ENCODE measurements at regions not wholly inside any gene's neighbourhood (a gene's known extent, or its start where the extent isn't known, plus 50 kb on each side); places are given as distances from the start of the nearest gene placed in this dataset.
A peak's percentile ranks its signal among the peaks of the same experiment; 100 is the strongest.
"Not testable (repeated sequence)": the region's sequence is repeated elsewhere in the genome, so short reads cannot be mapped to it uniquely, and the experiment has no call there.

DNA sequence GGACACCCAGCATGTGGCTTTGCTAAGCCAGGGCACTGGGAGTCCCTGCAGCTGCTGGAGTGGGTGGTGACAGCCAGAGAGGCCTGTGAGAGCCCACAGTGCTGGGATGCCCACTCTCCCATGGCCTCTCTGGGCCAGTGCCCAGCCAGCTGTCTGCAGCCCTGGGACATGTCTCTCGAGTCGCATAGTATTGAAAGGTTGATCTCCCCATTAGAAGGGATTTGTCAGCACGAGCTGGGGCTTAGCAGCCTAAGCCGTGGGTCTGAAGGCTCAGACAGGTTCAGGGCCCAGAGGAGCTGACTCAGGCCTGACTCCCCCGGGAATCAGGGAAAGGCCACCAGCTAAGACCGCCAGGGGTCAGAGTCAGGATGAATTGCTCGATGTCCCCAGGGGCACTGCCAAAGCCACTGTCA is 53.5 kb downstream of the FOXD2 start:
- DNase-seq (ENCODE audit: low read depth): no peak

DNA sequence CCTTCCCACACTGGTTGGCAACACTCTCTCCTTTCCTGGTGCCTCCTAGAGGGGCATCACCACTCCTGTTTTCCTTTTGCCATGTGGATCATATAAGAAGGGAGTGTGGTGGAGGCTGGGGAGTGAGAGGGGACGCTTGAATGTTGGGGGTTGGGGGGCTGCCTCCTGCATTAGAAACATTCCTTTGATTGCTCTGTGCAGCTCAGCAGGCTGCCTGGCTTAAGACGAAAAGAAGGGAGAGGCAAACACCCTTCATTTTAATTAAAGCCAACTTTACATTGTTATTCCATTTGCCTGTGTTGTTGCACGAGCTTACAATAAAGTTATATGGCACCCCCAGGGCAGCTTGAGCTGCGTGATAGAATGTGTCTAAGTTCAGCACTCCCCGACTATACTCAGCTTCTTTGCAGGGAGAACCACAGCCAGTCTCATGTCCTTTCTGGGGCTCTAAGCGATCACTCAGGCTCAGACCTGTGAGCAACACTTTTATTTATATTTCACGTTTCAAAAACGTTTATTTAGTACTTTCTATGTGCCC is 57.4 kb downstream of the FOXD2 start:
- DNase-seq (ENCODE audit: low read depth): no peak

DNA sequence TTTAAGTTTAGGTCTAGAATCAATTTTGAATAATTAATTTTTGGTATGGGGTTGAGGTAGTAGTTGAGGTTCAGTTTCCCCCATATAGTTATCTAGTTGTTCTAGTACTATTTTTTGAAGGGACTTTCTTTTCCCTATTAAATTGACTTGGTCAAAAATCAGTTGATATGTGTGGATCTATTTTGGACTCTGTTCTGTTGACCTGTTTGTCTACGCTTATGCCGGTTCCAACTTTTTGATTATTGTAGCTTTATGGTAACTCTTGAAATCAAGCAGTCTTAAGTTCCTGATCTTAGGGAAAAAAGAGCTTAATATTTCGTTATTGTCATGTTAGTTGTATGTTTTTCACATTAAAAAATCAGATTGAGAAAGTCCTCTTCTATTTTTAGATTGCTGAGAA is 60.7 kb downstream of the FOXD2 start:
- DNase-seq (ENCODE audit: low read depth): no peak

DNA sequence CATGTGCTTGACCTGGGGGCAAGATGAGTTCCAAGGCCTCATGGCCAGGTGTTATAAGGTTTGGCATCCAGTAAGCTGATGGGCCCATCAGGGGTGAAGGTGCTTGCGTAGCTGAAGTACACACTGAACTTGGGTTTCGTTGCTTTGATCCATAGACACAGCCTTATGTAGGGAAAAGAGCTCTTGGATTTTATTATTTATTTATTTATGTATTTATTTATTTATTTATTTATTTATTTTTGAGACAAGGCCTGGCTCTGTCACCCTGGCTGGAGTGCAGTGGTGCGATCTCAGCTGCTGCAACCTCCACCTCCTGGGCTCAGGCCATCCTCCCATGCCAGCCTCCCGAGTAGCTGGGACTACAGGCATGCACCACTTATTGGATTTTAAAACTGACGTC is 63.2 kb downstream of the FOXD2 start:
- no peak for DNase-seq (ENCODE audit: low read depth)

DNA sequence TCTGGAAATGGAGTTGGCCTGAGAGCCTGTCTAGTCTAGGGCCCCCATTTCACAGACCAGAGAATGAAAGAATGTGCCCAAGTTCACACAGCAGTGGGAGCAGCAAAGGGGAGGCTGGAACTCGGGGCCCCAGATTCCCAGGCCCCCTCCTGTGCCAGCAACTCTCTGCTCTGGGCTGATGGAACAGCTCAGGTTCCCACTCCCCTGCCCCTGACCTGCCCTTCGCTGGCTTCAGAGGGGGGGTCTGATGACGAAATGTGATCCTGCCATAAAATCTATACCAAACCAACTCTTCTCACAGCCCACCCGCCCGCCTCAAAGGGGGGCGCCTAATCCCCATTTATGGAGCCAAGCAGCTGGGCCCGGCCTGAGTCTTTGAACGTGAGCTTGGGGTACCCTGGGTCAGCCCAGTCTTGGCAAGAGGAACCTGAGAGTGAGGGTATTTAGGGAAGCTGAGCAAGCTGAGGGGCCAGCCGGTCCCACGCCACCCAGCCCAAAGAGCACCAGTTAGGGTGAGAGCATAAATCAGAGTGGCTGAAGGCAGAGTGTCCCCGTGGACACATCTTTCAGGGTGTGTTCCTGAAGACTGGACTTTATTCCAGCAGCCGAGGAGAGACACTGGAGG is 65.0 kb downstream of the FOXD2 start:
- no peak for DNase-seq (ENCODE audit: low read depth)

DNA sequence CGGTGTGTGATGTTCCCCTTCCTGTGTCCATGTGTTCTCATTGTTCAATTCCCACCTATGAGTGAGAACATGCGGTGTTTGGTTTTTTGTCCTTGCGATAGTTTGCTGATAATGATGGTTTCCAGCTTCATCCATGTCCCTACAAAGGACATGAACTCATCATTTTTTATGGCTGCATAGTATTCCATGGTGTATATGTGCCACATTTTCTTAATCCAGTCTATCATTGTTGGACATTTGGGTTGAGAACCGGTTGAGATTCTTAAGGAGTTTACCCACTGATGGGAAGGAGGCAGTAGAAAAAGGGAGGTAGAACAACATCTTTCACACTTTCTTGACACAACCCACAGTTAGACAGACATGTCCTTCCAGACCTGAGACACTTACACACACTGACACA is 67.0 kb downstream of the FOXD2 start:
- DNase-seq (ENCODE audit: low read depth): not testable (repeated sequence)

DNA sequence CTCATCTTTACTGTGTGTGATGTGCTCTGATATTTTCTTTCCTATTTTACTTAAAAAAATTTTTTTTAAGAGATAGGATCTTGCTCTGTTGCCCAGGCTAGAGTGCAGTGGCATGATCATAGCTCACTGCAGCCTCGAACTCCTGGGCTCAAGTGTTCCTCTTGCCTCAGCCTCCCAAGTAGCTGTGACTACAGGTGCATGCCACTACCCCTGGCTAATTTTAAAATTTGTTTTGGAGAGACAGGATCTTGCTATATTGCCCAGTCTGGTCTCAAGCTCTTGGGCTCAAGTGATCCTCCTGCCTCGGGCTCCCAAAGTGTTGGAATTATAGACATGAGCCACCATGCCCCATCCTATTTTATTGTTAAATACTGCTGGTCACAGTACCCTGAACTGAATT is 67.4 kb downstream of the FOXD2 start:
- DNase-seq (ENCODE audit: low read depth): no peak

DNA sequence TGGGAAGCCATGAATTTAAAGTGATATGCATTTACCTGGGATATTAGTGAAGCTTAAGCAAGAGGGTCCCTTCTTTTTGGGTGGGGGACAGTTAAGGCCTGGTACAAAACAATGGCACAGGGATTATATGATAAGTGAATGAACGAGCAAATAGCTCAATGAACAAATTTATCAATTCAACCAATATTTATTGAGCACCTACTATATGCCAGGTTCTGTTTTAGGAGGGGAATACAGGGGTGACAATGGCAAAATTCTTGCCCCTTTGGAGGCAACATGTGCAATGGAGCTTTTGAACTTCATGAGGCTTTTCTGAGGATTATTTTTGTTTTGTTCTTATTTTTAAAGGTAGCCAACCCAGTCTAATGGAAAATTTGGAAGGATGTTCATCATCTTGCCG is 68.2 kb downstream of the FOXD2 start:
- DNase-seq (ENCODE audit: low read depth): no peak

DNA sequence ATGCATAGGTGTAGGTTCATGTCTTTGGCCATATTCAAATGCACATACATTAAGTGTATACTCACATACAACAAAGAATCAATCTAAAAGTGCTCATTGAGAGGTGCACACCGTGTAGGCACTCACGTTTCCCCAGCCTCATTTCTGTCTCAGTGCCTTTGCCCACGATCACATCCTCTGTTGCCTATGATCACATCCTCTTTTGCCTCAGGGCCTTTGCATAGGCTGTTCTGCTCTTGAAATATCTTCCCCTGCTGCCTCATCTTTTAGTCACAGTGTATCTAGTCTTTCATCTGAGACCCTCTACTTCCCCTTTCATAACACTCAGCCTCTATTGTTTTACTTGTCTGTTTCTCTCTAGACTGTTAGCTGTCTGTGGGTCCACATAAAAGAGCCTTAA is 69.3 kb downstream of the FOXD2 start:
- DNase-seq (ENCODE audit: low read depth): no peak

DNA sequence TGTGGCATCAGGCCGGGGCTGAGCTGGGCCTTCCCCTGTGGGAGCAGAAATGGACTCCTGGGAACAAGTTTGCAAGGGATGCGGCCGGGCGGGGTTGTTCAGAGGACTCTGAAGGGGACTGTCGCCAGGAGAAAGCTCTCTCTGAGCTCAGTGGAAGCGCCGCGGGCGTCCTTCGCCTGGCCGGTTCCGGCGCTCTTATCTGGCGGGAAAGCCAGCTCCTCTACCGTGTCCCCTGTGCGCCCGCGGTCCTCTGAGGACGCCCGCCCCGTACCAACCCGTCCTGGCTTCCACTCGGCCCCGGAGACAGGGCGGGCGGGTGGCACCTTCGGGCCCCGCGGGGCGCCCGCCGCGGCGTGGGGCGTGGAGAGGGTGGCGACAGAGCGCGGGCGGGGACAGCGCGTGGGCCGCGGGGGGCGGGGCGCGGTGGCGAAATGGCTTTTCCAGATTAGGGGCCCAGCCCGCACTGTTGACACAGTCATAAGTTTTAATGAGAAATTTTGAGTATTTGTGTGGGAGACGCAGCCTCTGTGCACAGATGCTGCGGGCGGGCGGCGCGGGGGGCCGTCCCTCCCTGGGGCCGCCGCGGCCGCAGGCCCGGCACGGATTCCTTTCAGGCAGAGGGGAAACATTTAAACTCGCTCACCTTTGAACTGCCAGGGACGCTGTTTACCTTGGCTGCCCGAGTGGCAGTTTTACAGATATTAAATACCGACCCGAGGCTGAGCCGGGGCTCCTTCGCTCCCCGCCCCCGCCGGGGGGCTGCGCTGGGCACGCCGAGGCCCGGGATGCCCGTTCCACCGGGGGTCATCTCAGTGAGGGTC is 70.2 kb downstream of the FOXD2 start:
- DNase-seq (ENCODE audit: low read depth): peak; percentile 7

DNA sequence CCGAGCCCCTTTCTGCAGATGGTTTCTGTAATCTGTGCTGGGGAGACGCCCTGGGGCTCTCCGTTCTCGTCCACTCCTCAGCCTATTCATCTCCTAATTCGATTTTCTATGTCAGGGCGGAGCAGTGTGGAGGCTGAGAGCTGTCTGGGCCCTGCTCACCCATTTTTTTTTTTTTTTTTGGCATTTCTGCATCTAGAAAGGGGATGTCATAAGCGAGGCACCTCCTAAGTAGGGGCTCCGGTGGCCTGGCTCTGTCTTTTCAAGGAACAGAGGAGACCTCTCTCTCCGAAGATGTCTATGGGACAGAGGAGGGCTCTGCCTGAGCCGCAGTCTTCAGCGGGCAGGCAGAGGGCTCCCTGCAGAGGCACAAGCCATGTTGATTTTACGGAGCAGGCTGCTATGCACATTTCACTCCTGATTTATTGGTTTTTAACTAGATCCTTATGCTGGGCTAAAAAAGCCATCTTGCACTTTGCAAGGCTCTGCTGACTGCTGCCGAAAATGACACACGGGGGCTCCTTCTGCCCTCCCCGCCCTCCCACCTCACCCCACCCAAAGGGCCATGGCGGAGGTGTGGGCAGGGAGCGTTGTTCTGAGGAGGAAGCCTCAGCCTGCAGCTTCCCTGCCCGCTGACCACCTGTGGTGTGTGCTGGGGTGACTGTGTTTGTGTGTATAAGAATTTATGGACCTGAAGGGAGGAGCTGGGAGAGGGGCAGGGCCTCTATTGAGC is 71.0 kb downstream of the FOXD2 start:
- DNase-seq (ENCODE audit: low read depth): peak; percentile 18

DNA sequence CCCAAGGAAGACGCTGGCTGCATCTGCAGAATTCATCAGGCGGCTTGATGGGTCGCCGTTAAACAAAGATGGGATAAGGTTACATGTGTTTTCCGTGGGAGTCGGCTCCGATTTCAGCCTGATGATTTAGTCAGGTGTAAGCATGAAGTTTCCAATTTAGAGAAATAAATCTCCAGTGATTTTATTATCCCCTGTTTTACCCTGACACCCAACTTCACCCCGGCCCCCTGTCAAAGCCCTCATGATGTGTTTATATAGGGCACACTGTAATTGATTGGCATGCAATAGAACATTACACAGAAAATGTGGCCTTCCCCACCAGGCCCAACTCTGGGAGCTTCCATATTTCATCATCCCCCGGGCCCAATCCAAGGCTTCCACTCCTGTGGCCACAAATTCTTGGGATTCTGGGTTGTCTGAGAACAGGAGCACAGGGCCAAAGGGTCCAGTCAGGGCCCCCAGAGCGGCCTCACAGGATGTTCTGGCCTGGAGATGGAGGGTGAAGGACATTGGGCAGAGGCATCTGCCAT is 72.5 kb downstream of the FOXD2 start:
- DNase-seq (ENCODE audit: low read depth): no peak

DNA sequence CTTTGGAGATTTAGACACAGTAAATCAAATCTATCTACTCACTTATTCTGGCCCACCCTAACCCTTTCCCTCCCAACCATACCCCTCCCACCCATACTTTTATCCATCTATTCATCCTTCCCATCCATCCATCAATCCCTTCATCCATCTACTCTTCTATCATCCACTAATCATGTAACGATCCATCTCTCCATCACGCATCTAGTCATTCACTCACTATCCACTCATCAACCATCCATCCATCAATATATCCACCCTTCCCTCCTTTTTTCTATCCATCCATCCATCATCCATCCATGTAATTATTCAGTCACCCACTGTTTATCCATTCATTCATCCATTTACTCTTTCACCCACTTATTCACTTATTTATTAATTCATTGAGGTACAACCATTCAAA is 74.0 kb downstream of the FOXD2 start:
- DNase-seq (ENCODE audit: low read depth): no peak

DNA sequence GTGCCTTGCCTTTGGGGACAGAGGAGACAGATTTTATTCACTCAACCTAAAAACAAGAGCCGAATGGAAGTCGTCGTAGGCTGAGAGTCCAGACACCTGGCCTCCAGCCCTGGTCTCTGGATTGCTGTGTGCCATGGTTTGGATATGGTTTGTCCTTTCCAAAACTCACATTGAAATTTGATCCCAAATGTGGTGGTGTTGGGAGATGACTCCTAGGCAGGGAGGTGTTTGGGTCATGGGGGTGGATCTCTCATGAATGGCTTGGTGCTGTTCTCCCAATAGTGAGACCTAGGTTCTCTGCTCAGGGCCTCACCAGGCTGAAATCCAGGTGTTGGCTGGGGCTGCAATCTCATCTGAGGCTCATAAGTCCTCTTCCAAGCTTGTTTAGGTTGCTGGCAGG is 75.5 kb downstream of the FOXD2 start:
- no peak for DNase-seq (ENCODE audit: low read depth)

DNA sequence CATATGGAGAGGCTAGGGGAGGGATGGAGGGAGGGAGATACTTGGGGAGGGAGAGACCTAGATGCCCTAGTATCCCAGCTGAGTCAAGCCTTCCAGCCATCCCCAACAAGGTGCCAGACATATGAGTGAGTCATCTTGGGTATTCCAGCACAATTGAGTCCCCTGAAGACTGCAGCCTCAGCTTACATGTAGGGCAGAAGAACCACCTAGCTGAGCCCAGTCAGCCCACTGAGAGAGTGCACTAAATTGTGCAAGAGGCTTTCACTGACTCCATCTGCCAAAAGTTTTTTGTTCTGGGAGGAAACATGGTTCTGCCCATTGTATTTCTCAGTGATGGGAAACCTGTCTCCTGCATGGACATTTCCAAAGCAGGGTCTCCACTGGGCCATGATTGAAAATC is 76.4 kb downstream of the FOXD2 start:
- DNase-seq (ENCODE audit: low read depth): no peak

DNA sequence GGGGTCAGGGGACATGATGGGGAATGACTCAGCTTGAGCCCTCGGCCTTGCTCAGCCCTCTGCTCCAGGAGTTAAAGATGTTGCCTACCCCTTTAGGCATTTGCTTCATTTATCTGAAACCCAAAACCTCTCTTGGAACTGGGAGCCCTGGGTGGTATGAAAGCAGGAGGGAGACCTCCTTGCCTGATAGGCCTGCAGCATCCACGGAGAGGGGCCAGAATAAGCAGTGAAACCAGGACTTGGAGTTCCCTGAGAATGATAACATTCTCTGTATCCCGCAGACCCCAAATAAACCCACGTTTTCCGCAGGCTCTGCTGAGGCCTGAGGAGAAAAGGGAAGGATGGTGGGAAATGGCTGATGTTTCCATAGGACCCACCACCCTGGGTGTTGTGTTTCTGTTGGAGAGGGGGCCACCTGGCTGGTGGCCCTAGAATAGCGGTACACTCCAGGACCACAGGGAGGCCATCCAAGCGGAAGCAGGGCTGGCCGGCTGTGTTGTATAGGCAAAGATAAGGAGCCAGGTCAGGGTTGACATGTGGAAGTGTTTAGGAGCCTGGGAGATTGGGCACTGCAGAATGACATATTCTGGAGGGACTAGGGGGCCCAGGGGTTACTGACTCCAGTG is 77.4 kb downstream of the FOXD2 start:
- DNase-seq (ENCODE audit: low read depth): no peak

DNA sequence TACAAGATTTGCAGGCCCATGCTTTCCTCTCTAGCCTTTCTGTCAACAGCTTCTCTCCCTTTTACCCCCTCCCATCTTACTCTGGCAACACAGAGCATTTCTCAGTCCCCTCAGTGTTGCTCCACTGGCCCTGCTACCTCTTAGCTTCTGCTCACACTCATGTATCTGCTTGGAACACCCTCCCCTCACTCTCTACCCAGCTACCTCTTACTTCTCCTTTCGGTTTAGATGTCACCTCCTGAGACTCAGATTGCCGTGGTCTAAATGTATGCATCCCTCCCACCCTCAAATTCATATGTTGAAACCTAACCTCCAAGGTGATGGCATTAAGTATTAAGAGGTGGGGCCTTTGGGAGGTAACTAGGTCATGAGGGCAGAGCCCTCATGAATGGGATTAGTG is 80.1 kb downstream of the FOXD2 start:
- no peak for DNase-seq (ENCODE audit: low read depth)

DNA sequence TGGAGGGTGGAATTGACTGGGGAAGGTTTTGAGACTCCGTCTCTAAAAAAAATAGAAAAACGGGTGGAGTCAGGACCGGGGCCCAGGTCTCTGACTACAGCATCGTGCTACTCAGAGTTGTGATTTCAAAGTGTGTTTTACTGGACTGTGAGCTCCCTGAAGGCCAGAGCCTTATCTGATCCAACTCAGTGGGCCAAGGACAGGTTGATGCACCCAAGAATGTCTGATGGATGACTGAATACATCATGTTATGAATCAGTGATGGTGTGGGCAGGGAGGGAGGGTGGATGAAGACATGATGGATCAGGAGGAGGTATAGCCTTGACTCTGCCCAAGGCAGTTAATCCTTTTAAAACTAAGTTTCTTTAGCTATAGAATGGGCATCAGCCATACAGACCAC is 81.6 kb downstream of the FOXD2 start:
- DNase-seq (ENCODE audit: low read depth): no peak

DNA sequence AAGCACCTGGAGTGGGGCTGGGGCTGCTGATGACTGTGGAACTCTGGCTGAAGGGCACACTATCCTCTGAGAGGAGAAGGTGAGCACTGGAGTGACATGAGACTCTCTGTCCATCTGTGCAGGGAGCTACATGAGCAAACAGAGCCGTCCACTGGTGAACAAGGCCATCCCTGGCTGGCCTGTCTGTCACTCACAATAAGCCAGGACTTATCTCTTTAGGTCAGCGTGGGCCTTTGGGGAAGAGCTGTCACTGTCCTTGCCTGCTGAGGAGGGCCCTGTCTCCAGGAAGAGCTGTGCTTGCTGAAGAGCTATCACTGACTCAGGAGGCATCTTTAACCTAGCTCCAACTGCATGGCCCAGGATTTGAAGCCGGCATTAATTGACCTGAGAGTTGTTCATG is 82.1 kb downstream of the FOXD2 start:
- DNase-seq (ENCODE audit: low read depth): no peak

DNA sequence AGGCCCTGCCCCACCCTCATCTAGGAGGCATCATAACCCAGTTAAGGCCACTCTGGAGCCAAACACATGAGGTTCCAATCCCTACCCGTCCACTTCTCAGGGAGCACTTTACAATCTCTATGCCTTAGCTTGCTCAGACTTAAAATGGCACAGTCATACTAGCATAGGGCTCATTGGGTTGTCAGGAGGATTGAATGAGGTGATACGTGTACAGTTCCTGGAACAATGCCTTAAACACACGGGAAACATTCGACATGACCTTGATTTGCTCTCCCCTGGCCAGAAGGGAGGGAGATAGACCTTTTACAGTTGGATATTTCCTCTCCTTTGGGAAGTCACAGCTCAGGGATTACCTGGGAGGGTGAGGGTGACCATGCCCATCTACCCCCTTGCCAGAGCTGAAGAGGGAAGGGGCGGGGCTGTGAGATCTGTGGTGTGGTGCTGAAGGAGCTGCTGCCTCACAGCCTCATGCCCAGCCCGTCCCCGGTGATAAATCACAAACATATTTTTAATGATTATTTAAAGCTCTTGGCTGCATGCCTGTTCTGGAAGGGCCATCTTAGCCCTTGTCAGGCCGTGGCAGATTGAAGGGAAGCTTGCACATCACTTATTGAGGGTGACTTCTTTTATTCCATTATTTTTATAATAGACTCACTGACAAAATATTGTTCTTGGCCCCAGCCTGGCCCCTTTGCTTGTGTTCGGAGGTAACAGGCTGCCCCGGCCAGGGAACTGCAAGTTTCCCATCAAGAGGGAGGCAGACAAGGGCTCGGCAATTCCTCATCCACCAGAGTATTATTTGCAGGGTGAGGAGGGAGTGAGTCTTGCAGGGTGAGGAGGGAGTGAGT is 83.4 kb downstream of the FOXD2 start:
- DNase-seq (ENCODE audit: low read depth): no peak
